Uterus (tissue), 2 donors: ENCODE measurements at regions not wholly inside any gene's neighbourhood (a gene's known extent, or its start where the extent isn't known, plus 50 kb on each side); places are given as distances from the start of the nearest gene placed in this dataset.

Source experiments
- POLR2A ChIP-seq, 2 donors: fragments of 450-650 bp; IDR thresholded peaks; one replicate each; pipeline ENCODE4 v1.6.1; 2016; ENCODE audit warnings: antibody characterized with exemption in 2 of 2, mild to moderate bottlenecking in 1 of 2, moderate library complexity in 1 of 2
- TF ChIP-seq, protein P1 (sequence below), 4 experiments: fragments of 200-600 bp in 2 of 4; fragments of 450-650 bp in 2 of 4; sonication (generic) in 2 of 4; IDR thresholded peaks; one replicate each; pipeline ENCODE4 v1.5.1; 2016 to 2019; ENCODE audit warnings: antibody characterized with exemption in 4 of 4, mild to moderate bottlenecking in 2 of 4, moderate library complexity in 1 of 4

DNA sequence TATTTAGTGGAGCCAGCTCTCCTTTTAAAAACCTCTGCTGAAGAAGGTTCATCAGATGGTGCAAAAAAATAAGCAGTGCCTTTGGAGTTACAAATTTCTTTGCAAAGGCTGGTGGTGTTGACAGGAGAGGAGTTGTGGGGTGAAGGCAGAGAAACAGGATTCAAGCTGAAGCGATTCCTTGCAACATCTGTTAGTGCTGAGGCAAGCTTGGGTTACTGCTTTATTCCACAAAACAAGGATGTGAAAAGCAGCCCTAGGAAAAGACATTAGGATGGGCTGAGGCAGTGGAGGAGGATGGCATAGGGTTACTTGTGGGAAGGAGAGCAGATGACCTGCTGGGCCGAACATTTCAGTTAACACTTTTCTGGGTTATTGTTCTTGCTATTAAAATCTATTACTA lies 390.7 kb downstream of the DLEU7 start:
- TF ChIP-seq, protein P1, sequence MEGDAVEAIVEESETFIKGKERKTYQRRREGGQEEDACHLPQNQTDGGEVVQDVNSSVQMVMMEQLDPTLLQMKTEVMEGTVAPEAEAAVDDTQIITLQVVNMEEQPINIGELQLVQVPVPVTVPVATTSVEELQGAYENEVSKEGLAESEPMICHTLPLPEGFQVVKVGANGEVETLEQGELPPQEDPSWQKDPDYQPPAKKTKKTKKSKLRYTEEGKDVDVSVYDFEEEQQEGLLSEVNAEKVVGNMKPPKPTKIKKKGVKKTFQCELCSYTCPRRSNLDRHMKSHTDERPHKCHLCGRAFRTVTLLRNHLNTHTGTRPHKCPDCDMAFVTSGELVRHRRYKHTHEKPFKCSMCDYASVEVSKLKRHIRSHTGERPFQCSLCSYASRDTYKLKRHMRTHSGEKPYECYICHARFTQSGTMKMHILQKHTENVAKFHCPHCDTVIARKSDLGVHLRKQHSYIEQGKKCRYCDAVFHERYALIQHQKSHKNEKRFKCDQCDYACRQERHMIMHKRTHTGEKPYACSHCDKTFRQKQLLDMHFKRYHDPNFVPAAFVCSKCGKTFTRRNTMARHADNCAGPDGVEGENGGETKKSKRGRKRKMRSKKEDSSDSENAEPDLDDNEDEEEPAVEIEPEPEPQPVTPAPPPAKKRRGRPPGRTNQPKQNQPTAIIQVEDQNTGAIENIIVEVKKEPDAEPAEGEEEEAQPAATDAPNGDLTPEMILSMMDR (IDR thresholded peaks at IDR 0.05) = no peak
- no peak for TF ChIP-seq POLR2A (IDR thresholded peaks at IDR 0.05)
